Smooth muscle cell of the brain vasculature (primary cell): ENCODE measurements at regions not wholly inside any gene's neighbourhood (a gene's known extent, or its start where the extent isn't known, plus 50 kb on each side); places are given as distances from the start of the nearest gene placed in this dataset.
"Not testable (repeated sequence)": the region's sequence is repeated elsewhere in the genome, so short reads cannot be mapped to it uniquely, and the experiment has no call there.

Source experiments
- DNase-seq: peaks from one replicate; pipeline ENCODE4 v3.0.0-alpha.2; 2012; ENCODE audit warnings: low read depth, low spot score

DNA sequence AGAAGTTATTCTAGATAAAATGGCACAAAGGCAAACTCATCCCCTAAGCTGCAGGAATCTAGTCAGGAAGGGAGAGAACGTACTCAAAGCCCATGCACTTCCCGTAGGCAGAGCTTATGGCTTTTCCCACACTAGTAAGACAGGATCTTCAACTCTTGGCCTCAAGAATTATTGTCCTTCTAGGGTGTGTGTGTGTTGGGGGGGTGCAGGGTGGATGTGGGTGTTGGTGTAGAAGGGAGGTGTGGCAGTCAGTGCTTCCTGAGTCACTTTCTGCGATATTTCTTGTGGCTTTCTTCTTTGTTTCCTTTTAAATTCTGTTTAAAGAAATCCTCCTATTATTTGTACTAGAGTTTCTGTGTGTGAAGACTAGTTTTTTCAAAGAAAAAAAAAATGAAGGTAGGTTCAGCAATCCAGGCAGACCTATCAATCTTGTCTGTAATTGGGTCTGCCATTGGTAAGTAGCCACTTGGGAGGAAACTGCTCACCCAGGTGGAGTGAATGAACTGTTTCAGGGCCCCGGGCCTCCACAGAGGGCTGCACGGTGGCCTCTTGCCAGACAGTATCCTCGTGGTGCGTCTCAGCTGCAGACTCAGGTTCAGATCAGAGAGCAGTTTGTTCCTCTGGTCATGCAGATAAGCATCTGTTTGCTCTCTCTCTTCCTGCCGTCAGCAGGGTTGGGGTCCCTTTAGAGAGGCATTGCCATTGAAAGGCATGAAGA lies 131.9 kb downstream of the NPR3 start:
- DNase-seq, result no peak

DNA sequence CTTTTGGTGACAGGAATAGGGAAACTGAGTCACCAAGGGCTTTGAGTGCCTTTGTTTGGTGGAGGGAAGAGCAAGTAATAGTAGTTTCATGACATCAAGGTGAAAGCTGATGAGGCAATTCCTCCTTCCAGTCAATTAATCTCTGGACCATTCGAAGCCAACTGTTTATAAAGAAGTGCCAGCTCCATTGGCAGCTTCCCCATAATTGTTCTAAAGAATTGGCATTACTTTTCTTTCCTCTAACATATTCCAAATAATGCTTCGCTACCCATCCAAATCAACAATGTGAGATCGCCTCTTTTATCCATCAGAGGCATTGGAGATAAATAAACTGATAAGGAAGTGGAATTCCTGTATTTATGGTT lies 132.4 kb downstream of the NPR3 start:
- DNase-seq, result no peak

DNA sequence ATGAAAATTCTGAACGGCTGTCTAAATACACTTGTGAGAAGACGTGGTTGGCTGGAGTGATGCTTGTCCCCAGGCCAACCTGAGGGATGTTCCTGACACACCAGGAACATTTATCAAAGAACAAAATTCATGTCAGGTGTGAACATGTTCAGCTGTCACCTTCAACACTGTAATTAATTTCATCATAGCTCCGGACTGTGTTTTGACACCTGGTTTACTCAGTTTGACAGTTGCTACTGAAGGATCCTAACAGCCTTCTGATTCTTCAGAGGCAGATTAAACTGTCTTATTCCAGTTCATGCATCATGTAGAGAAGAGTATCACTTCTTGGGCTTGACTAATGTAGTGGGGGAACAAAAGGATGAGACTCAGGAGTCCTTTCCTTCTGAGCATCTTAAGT lies 134.1 kb downstream of the NPR3 start:
- no peak for DNase-seq

GRCh38 chr5:32848120-32848519 lies 137.0 kb downstream of the NPR3 start:
- no peak for DNase-seq

GRCh38 chr5:32848681-32849080 lies 137.6 kb downstream of the NPR3 start:
- no peak for DNase-seq

DNA sequence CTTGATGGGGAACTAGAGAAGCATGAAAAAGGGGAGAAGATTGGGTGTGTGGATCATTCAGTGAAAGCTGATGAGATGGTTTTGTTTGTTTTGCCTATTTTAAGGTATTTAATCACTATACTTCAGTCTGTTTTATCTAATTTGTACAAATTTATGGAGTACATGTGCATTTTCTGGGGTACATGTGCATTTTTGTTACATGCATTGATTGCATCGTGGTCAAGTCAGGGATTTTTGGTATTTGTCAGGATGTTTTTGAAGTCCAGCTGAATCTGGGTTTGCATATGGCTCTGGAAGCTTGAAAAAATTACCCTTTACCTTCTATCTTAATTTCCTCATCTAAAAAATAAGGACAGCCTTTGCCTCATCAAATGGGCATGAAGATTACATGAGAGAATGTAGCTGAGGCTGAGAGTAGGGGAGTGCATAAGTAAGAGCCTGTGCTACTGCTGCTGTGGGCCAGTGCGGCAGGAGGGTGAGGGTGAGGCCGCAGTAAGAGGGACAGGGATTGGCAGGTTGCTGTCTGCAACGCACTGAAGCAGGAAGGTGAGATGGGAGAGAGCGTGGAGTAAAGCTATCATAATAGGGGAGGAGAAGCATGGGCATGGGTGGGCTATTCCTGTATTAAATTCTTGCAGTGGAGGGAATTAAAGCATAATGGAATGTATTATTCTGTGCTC lies 139.8 kb downstream of the NPR3 start:
- no peak for DNase-seq

DNA sequence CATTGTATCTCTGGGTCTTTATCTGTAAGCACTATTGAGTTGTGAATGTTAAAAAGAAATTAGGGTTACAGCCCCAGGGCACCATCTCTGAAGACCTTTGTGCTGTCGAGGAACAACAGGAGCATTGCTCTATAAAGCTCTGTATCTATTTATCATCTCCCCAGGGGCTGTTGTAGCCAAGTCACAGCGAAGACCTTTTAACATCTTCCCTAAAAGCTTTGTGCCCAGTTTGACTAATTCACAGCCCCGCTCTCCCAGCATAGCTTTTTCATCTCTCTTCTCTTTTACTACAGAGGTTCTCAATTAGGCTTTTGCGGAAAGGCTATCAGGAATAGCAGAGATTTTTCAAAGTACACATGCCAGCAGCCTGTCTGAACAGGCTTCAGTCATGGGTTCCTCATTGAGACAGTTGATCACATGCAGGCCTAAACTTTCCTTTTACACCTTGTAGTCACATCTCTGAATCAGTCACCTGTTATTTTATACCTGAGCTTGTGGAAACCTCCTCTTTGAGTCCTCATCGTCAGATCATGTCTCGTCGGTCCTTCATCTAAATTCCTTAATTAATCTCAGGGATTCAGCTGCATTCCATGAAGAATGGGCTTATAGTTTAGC lies 140.5 kb downstream of the NPR3 start:
- DNase-seq, result no peak

GRCh38 chr5:32852535-32852934 lies 141.4 kb downstream of the NPR3 start:
- DNase-seq, result peak; percentile 66

- DNase-seq, result no peak
Measured at GRCh38 chr5:32852976-32853375, 141.9 kb downstream of the NPR3 start.

- DNase-seq, result no peak
Measured at GRCh38 chr5:32854473-32854872, 143.4 kb downstream of the NPR3 start.

- no peak for DNase-seq
Measured at GRCh38 chr5:32859211-32859641, 148.1 kb downstream of the NPR3 start.

DNA sequence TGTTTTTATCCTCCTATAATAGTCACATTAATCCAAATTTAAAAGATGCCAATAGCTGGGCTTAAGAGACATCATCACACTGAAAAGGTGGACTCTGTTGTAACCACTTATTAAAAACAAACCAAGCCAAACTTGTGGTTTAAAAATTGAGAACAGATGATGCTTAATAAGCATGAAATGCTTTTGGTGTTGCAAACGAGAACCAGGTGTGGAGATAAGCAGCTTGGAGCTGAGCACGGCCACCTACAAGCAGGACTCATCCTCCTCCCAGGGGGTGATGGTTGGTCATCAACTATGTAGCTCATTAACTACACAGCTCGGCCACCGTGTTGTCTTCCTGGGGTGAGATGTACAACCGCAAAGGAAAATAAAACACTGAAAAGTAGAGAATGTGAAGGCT lies 154.4 kb downstream of the NPR3 start:
- DNase-seq, result peak; percentile 50

DNA sequence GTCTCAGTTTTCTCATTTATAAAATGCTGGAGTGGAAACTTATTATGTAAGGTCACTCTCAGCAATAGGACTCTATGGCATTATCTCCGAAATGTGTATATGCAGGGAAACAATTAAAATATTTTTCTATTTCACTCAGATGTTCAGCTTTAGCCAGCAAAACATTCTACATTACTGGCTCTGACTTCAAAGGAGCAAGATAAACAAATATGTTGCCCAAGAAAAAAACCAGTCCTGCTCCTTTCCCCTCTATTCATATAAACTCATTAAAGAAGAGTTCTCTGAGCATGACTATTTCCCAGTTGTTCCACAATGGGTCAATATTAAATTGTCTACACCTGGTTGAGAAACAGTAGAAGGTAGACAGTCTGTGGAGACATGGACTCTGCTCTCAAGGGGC lies 155.0 kb downstream of the NPR3 start:
- DNase-seq, result no peak

DNA sequence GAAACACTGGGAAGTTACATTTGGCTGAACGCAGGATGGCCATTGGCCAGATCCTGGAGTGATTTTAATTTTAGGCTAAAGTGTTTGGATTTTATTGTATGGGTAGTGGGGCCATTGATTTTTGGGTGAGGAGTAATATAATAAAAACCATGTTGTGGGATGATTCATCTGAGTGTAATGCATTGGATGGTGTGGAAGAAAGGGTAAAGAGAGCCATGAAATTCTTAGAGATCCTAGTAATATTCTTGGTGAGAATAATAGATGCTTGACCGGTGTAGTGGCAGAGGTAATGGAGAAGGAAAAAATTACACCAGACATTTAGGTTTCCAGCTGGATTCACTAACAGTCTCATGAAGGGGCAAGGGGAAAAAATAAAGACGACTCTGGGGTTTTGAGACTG lies 158.1 kb downstream of the NPR3 start:
- DNase-seq, result no peak

DNA sequence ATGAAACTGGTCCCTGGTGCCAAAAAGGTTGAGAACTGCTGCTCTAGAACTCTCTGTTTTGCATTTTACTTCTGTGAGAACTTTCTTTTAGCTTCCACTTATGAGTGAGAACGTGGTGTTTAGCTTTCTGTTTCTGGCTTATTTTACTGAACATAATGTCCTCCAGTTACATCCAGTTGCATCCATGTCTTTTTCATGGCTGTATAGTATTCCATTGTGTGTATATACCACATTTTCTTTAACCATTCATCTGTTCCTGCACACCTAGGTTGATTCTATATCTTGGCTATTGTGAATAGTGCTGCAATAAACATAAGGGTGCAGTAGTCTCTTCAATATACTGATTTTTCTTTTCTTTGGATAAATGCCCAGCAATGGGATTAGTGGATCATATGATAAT lies 165.7 kb downstream of the NPR3 start:
- DNase-seq, result no peak

GRCh38 chr5:32879364-32879763 lies 168.2 kb downstream of the NPR3 start:
- not testable (repeated sequence) for DNase-seq

GRCh38 chr5:32880796-32881195 lies 169.7 kb downstream of the NPR3 start:
- no peak for DNase-seq

- DNase-seq, result no peak
Measured at GRCh38 chr5:32887390-32887789, 176.3 kb downstream of the NPR3 start.

DNA sequence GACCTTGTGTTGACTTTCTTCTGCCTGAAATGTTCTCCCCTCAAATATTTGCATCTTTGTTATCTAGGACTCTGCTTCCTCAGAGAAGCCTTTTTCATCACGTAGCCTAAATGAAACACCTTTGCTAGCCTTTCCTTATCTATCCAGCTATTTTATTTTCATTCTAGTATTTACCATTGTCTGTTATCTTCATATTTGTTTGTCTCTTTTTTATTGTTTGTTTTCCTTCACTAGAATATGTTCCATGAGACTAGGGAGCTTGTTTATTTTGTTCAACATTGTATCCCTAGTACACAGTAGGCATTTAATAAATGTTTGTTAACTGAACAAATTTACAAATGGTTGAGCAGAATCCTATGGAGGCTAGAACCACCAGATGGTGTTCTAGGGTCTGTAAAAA lies 178.0 kb downstream of the NPR3 start:
- no peak for DNase-seq

GRCh38 chr5:32903613-32904012 lies 192.5 kb downstream of the NPR3 start:
- no peak for DNase-seq

DNA sequence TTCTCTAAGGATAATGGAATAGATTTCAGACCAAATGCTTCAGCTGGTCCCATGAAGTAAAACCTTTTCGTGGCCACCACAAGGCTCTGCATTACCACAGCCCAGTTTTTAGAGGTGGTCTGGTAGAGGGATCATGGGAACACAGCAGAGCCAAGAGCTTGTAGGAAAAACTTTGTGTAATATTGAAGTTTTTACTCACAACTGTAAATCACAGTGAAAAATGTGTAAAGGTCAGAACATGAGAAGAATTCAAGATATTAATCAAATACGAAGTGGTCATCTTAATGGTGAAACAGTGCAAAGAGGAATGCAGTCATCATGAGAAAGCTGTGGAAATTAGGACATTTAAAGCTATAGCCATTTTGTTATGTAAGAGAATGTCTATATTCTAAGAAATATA lies 197.5 kb downstream of the NPR3 start:
- no peak for DNase-seq

DNA sequence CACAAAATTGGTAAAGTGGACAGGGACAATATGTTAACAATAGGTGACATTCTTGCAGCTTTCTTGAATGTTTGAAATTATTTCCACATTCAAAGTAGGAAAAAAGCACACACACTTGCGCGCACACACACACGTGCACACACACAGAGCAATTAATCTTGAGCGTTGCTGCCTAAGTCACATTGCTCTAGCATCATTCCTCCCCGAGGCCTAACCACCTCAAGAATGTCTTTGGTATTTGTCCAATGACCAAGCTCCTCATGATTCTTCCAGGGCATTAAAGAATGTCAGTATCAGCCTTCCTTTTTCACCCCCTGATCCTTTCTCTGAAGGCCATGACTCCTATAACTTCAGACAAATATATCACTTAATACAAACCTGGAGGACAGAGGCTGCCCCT lies 198.1 kb downstream of the NPR3 start:
- no peak for DNase-seq

DNA sequence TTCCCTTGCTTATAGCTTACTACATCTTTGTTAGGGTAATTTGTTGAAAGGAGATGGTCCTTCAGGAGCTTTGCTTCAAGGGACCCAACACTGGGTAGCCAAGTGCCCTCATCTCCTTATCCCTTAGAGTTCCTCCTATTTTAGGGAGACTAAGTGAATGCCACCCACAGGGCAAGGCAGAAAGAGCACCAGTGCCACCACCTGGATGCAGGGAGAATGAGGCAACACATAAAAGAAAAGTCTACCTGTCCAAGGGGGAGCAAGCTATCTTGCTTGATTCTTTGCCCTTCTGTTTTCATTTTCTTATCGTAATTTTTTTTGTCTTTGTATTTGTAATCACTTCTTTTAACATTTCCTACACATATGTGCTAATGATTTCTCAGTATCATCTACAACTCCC lies 205.5 kb downstream of the NPR3 start:
- peak; percentile 9 for DNase-seq
